K562 (cell line): ENCODE measurements at regions not wholly inside any gene's neighbourhood (a gene's known extent, or its start where the extent isn't known, plus 50 kb on each side); places are given as distances from the start of the nearest gene placed in this dataset.

Source experiments
- TF ChIP-seq, protein P1 (sequence below): fragments of 450-650 bp; IDR thresholded peaks from 2 replicates; pipeline ENCODE4 v1.6.1; 2016; ENCODE audit warnings: mild to moderate bottlenecking, moderate library complexity

DNA sequence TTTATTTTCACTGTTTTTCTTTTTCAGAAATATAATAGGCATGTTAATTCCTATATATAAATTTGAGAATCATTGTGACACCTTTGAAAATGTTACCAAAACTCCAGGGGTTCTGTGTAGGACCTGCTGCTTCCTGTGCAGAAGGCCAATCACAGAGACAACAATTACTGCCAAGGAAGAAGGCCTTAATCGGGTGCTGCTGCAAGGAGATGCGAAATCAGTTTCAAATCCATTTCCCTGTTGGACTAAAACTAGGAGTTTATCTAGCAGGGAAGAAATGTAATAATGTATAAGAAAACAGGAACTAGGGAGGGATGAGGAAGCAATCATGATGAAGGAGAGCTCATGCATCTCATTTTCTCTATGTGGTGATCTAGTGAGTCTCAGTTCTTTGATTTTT is 209.7 kb upstream of the NUDT12 start (continued):
- TF ChIP-seq, protein P1, sequence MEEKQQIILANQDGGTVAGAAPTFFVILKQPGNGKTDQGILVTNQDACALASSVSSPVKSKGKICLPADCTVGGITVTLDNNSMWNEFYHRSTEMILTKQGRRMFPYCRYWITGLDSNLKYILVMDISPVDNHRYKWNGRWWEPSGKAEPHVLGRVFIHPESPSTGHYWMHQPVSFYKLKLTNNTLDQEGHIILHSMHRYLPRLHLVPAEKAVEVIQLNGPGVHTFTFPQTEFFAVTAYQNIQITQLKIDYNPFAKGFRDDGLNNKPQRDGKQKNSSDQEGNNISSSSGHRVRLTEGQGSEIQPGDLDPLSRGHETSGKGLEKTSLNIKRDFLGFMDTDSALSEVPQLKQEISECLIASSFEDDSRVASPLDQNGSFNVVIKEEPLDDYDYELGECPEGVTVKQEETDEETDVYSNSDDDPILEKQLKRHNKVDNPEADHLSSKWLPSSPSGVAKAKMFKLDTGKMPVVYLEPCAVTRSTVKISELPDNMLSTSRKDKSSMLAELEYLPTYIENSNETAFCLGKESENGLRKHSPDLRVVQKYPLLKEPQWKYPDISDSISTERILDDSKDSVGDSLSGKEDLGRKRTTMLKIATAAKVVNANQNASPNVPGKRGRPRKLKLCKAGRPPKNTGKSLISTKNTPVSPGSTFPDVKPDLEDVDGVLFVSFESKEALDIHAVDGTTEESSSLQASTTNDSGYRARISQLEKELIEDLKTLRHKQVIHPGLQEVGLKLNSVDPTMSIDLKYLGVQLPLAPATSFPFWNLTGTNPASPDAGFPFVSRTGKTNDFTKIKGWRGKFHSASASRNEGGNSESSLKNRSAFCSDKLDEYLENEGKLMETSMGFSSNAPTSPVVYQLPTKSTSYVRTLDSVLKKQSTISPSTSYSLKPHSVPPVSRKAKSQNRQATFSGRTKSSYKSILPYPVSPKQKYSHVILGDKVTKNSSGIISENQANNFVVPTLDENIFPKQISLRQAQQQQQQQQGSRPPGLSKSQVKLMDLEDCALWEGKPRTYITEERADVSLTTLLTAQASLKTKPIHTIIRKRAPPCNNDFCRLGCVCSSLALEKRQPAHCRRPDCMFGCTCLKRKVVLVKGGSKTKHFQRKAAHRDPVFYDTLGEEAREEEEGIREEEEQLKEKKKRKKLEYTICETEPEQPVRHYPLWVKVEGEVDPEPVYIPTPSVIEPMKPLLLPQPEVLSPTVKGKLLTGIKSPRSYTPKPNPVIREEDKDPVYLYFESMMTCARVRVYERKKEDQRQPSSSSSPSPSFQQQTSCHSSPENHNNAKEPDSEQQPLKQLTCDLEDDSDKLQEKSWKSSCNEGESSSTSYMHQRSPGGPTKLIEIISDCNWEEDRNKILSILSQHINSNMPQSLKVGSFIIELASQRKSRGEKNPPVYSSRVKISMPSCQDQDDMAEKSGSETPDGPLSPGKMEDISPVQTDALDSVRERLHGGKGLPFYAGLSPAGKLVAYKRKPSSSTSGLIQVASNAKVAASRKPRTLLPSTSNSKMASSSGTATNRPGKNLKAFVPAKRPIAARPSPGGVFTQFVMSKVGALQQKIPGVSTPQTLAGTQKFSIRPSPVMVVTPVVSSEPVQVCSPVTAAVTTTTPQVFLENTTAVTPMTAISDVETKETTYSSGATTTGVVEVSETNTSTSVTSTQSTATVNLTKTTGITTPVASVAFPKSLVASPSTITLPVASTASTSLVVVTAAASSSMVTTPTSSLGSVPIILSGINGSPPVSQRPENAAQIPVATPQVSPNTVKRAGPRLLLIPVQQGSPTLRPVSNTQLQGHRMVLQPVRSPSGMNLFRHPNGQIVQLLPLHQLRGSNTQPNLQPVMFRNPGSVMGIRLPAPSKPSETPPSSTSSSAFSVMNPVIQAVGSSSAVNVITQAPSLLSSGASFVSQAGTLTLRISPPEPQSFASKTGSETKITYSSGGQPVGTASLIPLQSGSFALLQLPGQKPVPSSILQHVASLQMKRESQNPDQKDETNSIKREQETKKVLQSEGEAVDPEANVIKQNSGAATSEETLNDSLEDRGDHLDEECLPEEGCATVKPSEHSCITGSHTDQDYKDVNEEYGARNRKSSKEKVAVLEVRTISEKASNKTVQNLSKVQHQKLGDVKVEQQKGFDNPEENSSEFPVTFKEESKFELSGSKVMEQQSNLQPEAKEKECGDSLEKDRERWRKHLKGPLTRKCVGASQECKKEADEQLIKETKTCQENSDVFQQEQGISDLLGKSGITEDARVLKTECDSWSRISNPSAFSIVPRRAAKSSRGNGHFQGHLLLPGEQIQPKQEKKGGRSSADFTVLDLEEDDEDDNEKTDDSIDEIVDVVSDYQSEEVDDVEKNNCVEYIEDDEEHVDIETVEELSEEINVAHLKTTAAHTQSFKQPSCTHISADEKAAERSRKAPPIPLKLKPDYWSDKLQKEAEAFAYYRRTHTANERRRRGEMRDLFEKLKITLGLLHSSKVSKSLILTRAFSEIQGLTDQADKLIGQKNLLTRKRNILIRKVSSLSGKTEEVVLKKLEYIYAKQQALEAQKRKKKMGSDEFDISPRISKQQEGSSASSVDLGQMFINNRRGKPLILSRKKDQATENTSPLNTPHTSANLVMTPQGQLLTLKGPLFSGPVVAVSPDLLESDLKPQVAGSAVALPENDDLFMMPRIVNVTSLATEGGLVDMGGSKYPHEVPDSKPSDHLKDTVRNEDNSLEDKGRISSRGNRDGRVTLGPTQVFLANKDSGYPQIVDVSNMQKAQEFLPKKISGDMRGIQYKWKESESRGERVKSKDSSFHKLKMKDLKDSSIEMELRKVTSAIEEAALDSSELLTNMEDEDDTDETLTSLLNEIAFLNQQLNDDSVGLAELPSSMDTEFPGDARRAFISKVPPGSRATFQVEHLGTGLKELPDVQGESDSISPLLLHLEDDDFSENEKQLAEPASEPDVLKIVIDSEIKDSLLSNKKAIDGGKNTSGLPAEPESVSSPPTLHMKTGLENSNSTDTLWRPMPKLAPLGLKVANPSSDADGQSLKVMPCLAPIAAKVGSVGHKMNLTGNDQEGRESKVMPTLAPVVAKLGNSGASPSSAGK = no peak
